Activated T-cell treated with anti-CD3 and anti-CD28 coated beads for 48 hours (primary cell): ENCODE measurements at regions not wholly inside any gene's neighbourhood (a gene's known extent, or its start where the extent isn't known, plus 50 kb on each side); places are given as distances from the start of the nearest gene placed in this dataset.

Experiments used
- DNase-seq: peaks from one replicate; pipeline ENCODE4 v3.0.0-alpha.2; 2020; ENCODE audit warnings: low read depth

GRCh38 chr1:229964281-229964680 is 102.8 kb upstream of the GALNT2 start:
- no peak for DNase-seq

GRCh38 chr1:229970714-229971113 is 96.3 kb upstream of the GALNT2 start:
- no peak for DNase-seq

GRCh38 chr1:229971141-229971540 is 95.9 kb upstream of the GALNT2 start:
- no peak for DNase-seq

- no peak for DNase-seq
Observed at GRCh38 chr1:229972600-229973296, 94.3 kb upstream of the GALNT2 start.

GRCh38 chr1:229973297-229973612 is 93.8 kb upstream of the GALNT2 start:
- DNase-seq: no peak

GRCh38 chr1:229975047-229975446 is 92.0 kb upstream of the GALNT2 start:
- no peak for DNase-seq

GRCh38 chr1:229980009-229980408 is 87.0 kb upstream of the GALNT2 start:
- no peak for DNase-seq

- DNase-seq: no peak
Observed at GRCh38 chr1:229981736-229982135, 85.3 kb upstream of the GALNT2 start.

GRCh38 chr1:229984310-229984991 is 82.6 kb upstream of the GALNT2 start:
- DNase-seq: no peak

- DNase-seq: no peak
Observed at GRCh38 chr1:229984992-229985612, 81.9 kb upstream of the GALNT2 start.

GRCh38 chr1:229985613-229986010 is 81.4 kb upstream of the GALNT2 start:
- DNase-seq: no peak

GRCh38 chr1:229986737-229987337 is 80.2 kb upstream of the GALNT2 start:
- DNase-seq: no peak

GRCh38 chr1:229987953-229988352 is 79.1 kb upstream of the GALNT2 start:
- DNase-seq: no peak

- DNase-seq: no peak
Observed at GRCh38 chr1:229988534-229988933, 78.5 kb upstream of the GALNT2 start.

- no peak for DNase-seq
Observed at GRCh38 chr1:229989591-229990248, 77.3 kb upstream of the GALNT2 start.

- no peak for DNase-seq
Observed at GRCh38 chr1:229990326-229990725, 76.7 kb upstream of the GALNT2 start.

- DNase-seq: no peak
Observed at GRCh38 chr1:229991104-229991513, 75.9 kb upstream of the GALNT2 start.

- DNase-seq: no peak
Observed at GRCh38 chr1:229991724-229992333, 75.2 kb upstream of the GALNT2 start.

GRCh38 chr1:229993060-229993459 is 74.0 kb upstream of the GALNT2 start:
- DNase-seq: no peak

GRCh38 chr1:229993894-229994293 is 73.1 kb upstream of the GALNT2 start:
- no peak for DNase-seq

- no peak for DNase-seq
Observed at GRCh38 chr1:229999004-229999670, 67.9 kb upstream of the GALNT2 start.
